SK-N-SH (cell line): ENCODE measurements at regions not wholly inside any gene's neighbourhood (a gene's known extent, or its start where the extent isn't known, plus 50 kb on each side); places are given as distances from the start of the nearest gene placed in this dataset.

Experiments
- CTCF ChIA-PET: fragments of 300-600, 350-600 bp; formaldehyde crosslinking; extraction: SDS; loops from one replicate; lab custom pipeline; 2021; lab: Yijun Ruan, JAX
- POLR2A ChIA-PET: fragments of 350-600 bp; sonication (Branson Sonifier 250); formaldehyde crosslinking; extraction: SDS; loops from one replicate; lab custom pipeline; 2020; ENCODE audit warnings: antibody characterized with exemption, inconsistent platforms; lab: Yijun Ruan, JAX
- DNase-seq: peaks from one replicate; pipeline ENCODE4 v3.0.0; 2012
- H2AFZ ChIP-seq: fragments of 200-600 bp; sonication (generic); 2 replicates; pipeline ENCODE4 v1.8.1; 2016; ENCODE audit warnings: antibody characterized with exemption, mild to moderate bottlenecking, low read depth
- H3F3A ChIP-seq: fragments of 200-600 bp; sonication (generic); replicated peaks from 2 replicates; pipeline ENCODE3; 2016; ENCODE audit warnings: antibody characterized with exemption, mild to moderate bottlenecking; ENCODE audit not compliant: insufficient read depth
- H3K27ac ChIP-seq, 2 experiments: fragments of 200-500 bp in 1 of 2; fragments of 200-600 bp in 1 of 2; sonication (Bioruptor generic) in 1 of 2; sonication (generic), shearing (Covaris generic) in 1 of 2; 2 replicates each; pipeline versions ENCODE4 v1.5.1 to v1.6.1; 2014 to 2016; ENCODE audit warnings: low read depth in 2 of 2, inconsistent platforms in 1 of 2, low read length in 1 of 2, mild to moderate bottlenecking in 1 of 2, mixed read lengths in 1 of 2
- H3K27me3 ChIP-seq: fragments of 200-600 bp; sonication (generic), shearing (Covaris generic); 2 replicates; pipeline ENCODE4 v1.6.1; 2016; ENCODE audit warnings: mixed run types; ENCODE audit not compliant: insufficient read depth
- H3K36me3 ChIP-seq, 2 experiments: fragments of 200-500 bp in 1 of 2; fragments of 200-600 bp in 1 of 2; sonication (Bioruptor generic) in 1 of 2; sonication (generic) in 1 of 2; replicated peaks in 1 of 2; 2 replicates each; pipeline versions ENCODE3 to v1.5.1; 2014 to 2016; ENCODE audit warnings: low read length in 1 of 2, mild to moderate bottlenecking in 1 of 2; ENCODE audit not compliant: insufficient read depth in 2 of 2, control insufficient read depth in 1 of 2
- H3K4me1 ChIP-seq, 2 experiments: fragments of 200-500 bp in 1 of 2; fragments of 200-600 bp in 1 of 2; sonication (Bioruptor generic) in 1 of 2; sonication (generic), shearing (Covaris generic) in 1 of 2; 2 replicates each; pipeline versions ENCODE4 v1.5.1 to v1.6.1; 2014 to 2016; ENCODE audit warnings: low read depth in 1 of 2, low read length in 1 of 2, mixed run types in 1 of 2; ENCODE audit not compliant: insufficient read depth in 2 of 2, control insufficient read depth in 1 of 2
- H3K4me2 ChIP-seq: fragments of 200-600 bp; sonication (generic), shearing (Covaris generic); 2 replicates; pipeline ENCODE4 v1.6.1; 2017; ENCODE audit warnings: mixed run types
- H3K4me3 ChIP-seq, 2 experiments: fragments of 200-500 bp in 1 of 2; fragments of 200-600 bp in 1 of 2; sonication (Bioruptor generic) in 1 of 2; sonication (generic), shearing (Covaris generic) in 1 of 2; 2 replicates each; pipeline versions ENCODE4 v1.5.1 to v1.8.1; 2014 to 2016; ENCODE audit warnings: low read depth in 2 of 2, inconsistent platforms in 1 of 2, low read length in 1 of 2, mild to moderate bottlenecking in 1 of 2, mixed read lengths in 1 of 2, moderate library complexity in 1 of 2
- H3K79me2 ChIP-seq: fragments of 200-600 bp; sonication (generic); 2 replicates; pipeline ENCODE4 v1.8.1; 2017; ENCODE audit warnings: mild to moderate bottlenecking; ENCODE audit not compliant: insufficient read depth
- H3K9ac ChIP-seq: fragments of 200-600 bp; sonication (generic); 2 replicates; pipeline ENCODE4 v1.6.1; 2017; ENCODE audit warnings: mixed run types
- H3K9me2 ChIP-seq: fragments of 200-600 bp; sonication (generic); 2 replicates; pipeline ENCODE4 v1.6.1; 2017; ENCODE audit warnings: mixed run types
- H3K9me3 ChIP-seq: fragments of 200-600 bp; sonication (generic); 2 replicates; pipeline ENCODE4 v1.6.1; 2017; ENCODE audit warnings: mixed run types, mild to moderate bottlenecking, moderate library complexity
- H4K20me1 ChIP-seq: fragments of 200-600 bp; sonication (generic); 2 replicates; pipeline ENCODE4 v1.6.1; 2017; ENCODE audit warnings: mild to moderate bottlenecking, mixed run types; ENCODE audit not compliant: insufficient read depth
- CHD2 ChIP-seq: fragments of 150-350 bp; IDR thresholded peaks from 2 replicates; pipeline ENCODE4 v1.6.1; 2018; ENCODE audit warnings: low read length; ENCODE audit not compliant: partially characterized antibody
- CTCF ChIP-seq: fragments of 200-600 bp; sonication (generic); IDR thresholded peaks from 2 replicates; pipeline ENCODE4 v1.6.1; 2017; ENCODE audit warnings: antibody characterized with exemption, mild to moderate bottlenecking, moderate library complexity
- ELF1 ChIP-seq: IDR thresholded peaks from 2 replicates; pipeline ENCODE4 v1.4.0; 2012
- EP300 ChIP-seq, 2 experiments: IDR thresholded peaks; 2 replicates each; pipeline versions ENCODE4 v1.4.0 to v1.6.1; 2012; ENCODE audit warnings: borderline replicate concordance in 1 of 2, low read depth in 1 of 2, low read length in 1 of 2
- FOXJ3 ChIP-seq: sonication (generic); formaldehyde crosslinking; IDR thresholded peaks from 2 replicates; pipeline ENCODE4 v1.5.1; 2020; ENCODE audit warnings: mild to moderate bottlenecking, missing genetic modification reagents
- FOXM1 ChIP-seq: IDR thresholded peaks from 2 replicates; pipeline ENCODE4 v1.4.0; 2012; ENCODE audit warnings: low read depth, mild to moderate bottlenecking
- GATA2 ChIP-seq: sonication (generic); formaldehyde crosslinking; IDR thresholded peaks from 2 replicates; pipeline ENCODE4 v1.5.0; 2020; ENCODE audit warnings: mild to moderate bottlenecking, missing genetic modification reagents
- MAX ChIP-seq: IDR thresholded peaks from 2 replicates; pipeline ENCODE4 v1.4.0; 2012; ENCODE audit warnings: low read depth
- MEF2A ChIP-seq: IDR thresholded peaks from 2 replicates; pipeline ENCODE4 v1.4.0; 2012; ENCODE audit warnings: low read depth, borderline replicate concordance
- NRF1 ChIP-seq: IDR thresholded peaks from 2 replicates; pipeline ENCODE4 v1.6.1; 2012; ENCODE audit warnings: low read depth, mild to moderate bottlenecking, low read length
- PBX3 ChIP-seq: IDR thresholded peaks from 2 replicates; pipeline ENCODE4; 2012
- POLR2AphosphoS5 ChIP-seq: IDR thresholded peaks from 2 replicates; pipeline ENCODE4 v1.6.1; 2012; ENCODE audit warnings: low read depth, low read length
- REST ChIP-seq: IDR thresholded peaks from 2 replicates; pipeline ENCODE4 v1.6.1; 2012; ENCODE audit warnings: mild to moderate bottlenecking, low read depth, low read length, moderate library complexity
- SIN3A ChIP-seq: IDR thresholded peaks from 2 replicates; pipeline ENCODE4 v1.6.1; 2012; ENCODE audit warnings: low read depth, mild to moderate bottlenecking, low read length, moderate library complexity, borderline replicate concordance
- SMC3 ChIP-seq: IDR thresholded peaks from 2 replicates; pipeline ENCODE4 v1.6.1; 2012; ENCODE audit warnings: low read depth, low read length, improper control_type of control experiment
- TAF1 ChIP-seq: IDR thresholded peaks from 2 replicates; pipeline ENCODE4 v1.6.1; 2012; ENCODE audit warnings: low read depth, mild to moderate bottlenecking, low read length, moderate library complexity, borderline replicate concordance
- YY1 ChIP-seq: IDR thresholded peaks from 2 replicates; pipeline ENCODE4 v1.4.0; 2012; ENCODE audit warnings: low read depth, mild to moderate bottlenecking
- ZBTB33 ChIP-seq: IDR thresholded peaks from 2 replicates; pipeline ENCODE4 v1.4.0; 2012; ENCODE audit warnings: low read depth, borderline replicate concordance
- WGBS: methylation state at CpG from one replicate; pipeline ENCODE4 v1.1.6; 2017; ENCODE audit warnings: low lambda C conversion rate; 5-methylcytosine and 5-hydroxymethylcytosine counted together

- H3K4me3 ChIP-seq: no peak overlapping the region
- no peak overlapping the region for H3K4me2 ChIP-seq
- no peaks in the 10 kb centered on the region for H3F3A ChIP-seq
- H3K9me3 ChIP-seq: no peaks in the 10 kb centered on the region
- no peaks in the 10 kb centered on the region for H3K27me3 ChIP-seq
- no peaks in the 10 kb centered on the region for H3K9me2 ChIP-seq
- H3K9ac ChIP-seq: no peak overlapping the region
- H4K20me1 ChIP-seq: no peaks in the 10 kb centered on the region
- POLR2A ChIA-PET: no interaction called here
- no peak for TF ChIP-seq EP300 (IDR thresholded peaks at IDR 0.05; ENCODE audit: borderline replicate concordance in 1 of 2, low read depth in 1 of 2, low read length in 1 of 2)
- no peak for TF ChIP-seq SIN3A
- no peak for TF ChIP-seq FOXM1
- TF ChIP-seq ELF1: no peak
- TF ChIP-seq NRF1: no peak
- no peak for TF ChIP-seq TAF1
- no peak for TF ChIP-seq MAX
- no peak for TF ChIP-seq PBX3
- TF ChIP-seq REST: no peak
- H3K4me1 ChIP-seq: no peaks in the 10 kb centered on the region
- no peak overlapping the region for H2AFZ ChIP-seq
- WGBS: 8% methylated on average over 2 of the region's 2 CpGs
- no peak for DNase-seq
- no peaks in the 10 kb centered on the region for H3K79me2 ChIP-seq
- CTCF ChIA-PET: interaction anchor here (0.6 to 1.5 kb wide), 3 partner anchors 33 to 70 kb away, joined by 3 to 5 read pairs (median 3); no protein-coding TSS in a partner anchor
- no peak overlapping the region for H3K27ac ChIP-seq
- no peaks in the 10 kb centered on the region for H3K36me3 ChIP-seq
Observed at GRCh38 chr10:84683550-84683949, 355.2 kb downstream of the CCSER2 start.

GRCh38 chr10:84683980-84684740 lies 355.8 kb downstream of the CCSER2 start:
- Histone ChIP-seq H3K27me3 (no peaks in the 10 kb centered on the region), H3F3A (no peaks in the 10 kb centered on the region), H4K20me1 (no peaks in the 10 kb centered on the region), H2AFZ (no peak overlapping the region), H3K27ac (no peak overlapping the region), H3K4me1 (no peaks in the 10 kb centered on the region), H3K9me2 (no peaks in the 10 kb centered on the region), H3K4me2 (no peak overlapping the region), H3K79me2 (no peaks in the 10 kb centered on the region), H3K4me3 (no peak overlapping the region), H3K9ac (no peak overlapping the region), H3K9me3 (no peaks in the 10 kb centered on the region), H3K36me3 (no peaks in the 10 kb centered on the region)
- WGBS: 16% methylated on average over 6 of the region's 6 CpGs
- CTCF ChIA-PET: interaction anchor here (0.6 to 1.5 kb wide), 3 partner anchors 32 to 71 kb away, joined by 3 to 5 read pairs (median 3); no protein-coding TSS in a partner anchor
- DNase-seq: no peak
- POLR2A ChIA-PET: no interaction called here
- no peak for TF ChIP-seq ELF1
- no peak for TF ChIP-seq POLR2AphosphoS5
- TF ChIP-seq NRF1: no peak
- no peak for TF ChIP-seq SMC3
- no peak for TF ChIP-seq FOXJ3 (CRISPR knock-in tag)
- no peak for TF ChIP-seq CHD2
- TF ChIP-seq ZBTB33: no peak
- no peak for TF ChIP-seq SIN3A
- no peak for TF ChIP-seq GATA2
- no peak for TF ChIP-seq CTCF
- no peak for TF ChIP-seq MEF2A
- no peak for TF ChIP-seq YY1
